GM19468 (cell line): ENCODE measurements at regions not wholly inside any gene's neighbourhood (a gene's known extent, or its start where the extent isn't known, plus 50 kb on each side); places are given as distances from the start of the nearest gene placed in this dataset.

ENCODE experiments used
- ATAC-seq: cut with Tn5 transposase; IDR thresholded peaks from one replicate; pipeline ENCODE4 v1.9.1; 2021; ENCODE audit warnings: mild to moderate bottlenecking, moderate library complexity, moderate number of reproducible peaks; ENCODE audit not compliant: unreplicated experiment; ENCODE audit errors: extremely low read depth

- ATAC-seq, result no peak
Observed at GRCh38 chr10:123544986-123545385, 121.2 kb upstream of the GPR26 start.

GRCh38 chr10:123548770-123549169 lies 117.4 kb upstream of the GPR26 start:
- ATAC-seq, result no peak

DNA sequence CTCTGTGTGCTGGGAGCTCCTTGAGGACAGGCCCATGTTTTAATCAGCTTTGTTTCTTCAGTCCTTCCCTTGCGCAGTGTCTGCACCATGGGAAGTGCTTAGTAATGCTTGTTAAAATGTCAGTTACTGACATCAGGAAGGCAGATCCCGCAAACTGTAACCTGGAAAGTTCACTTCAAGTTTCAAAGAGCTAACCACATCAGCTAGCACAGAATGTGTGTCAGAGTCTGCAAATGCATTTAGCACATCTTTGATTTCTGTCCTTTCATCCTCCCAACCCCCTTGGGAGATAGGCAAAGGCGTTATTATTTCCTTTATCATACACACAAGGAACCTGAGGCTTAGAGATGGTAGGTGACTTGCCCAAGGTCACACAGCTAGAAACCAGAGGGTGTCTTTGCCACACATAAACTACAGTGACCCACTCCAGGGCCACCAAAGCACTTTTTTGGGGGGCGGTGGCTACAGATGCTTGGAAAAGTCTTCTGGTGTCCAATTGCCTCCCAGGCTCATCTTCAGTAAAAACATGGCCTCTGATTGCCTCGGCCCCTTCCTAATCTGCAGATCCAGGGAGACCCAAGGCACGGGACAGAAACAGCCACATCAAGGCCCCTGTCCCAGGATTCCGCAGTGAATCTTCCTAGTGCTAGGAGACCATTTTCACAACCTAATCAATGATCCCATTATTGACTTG lies 116.2 kb upstream of the GPR26 start:
- ATAC-seq, result no peak

- no peak for ATAC-seq
Observed at GRCh38 chr10:123550675-123551096, 115.5 kb upstream of the GPR26 start.

- no peak for ATAC-seq
Observed at GRCh38 chr10:123551259-123551658, 114.9 kb upstream of the GPR26 start.

DNA sequence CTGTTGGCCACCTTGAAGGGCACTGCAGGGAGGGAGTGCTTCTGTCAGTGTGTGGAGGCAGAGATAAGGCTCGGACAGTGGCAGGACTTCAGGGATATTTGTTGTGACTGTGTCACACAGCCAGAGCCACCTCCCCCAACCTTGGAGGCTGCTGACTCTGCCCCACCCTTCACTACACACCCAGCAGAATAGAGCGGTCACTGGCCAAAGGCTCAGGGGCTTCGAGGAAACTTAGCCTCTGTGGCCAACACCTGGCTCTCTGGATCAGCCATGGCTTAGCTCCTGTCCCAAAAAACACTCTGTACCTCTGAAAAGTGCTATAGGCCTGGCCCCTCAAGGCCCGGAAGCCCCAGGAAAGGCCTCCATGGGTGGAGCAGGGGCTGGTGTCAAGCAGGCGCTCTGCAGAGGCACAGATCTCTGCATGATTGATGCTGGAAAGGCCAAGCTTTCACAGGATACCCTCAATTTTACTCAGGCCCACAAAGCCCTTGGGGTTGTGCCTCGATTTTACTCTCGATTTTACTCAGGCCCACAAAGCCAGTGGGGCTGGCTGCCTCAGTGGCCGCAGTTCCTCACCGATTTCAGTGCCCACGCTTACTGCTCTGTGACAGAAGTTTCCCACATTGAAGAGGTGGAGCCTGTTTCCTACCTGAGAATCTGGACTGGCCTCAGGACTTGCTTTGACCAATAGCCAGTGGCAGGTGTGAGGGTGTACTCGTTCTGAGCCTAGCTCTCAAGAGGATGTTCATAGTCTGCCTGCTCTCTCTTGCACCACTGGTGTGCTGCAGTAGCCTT lies 113.2 kb upstream of the GPR26 start:
- no peak for ATAC-seq

DNA sequence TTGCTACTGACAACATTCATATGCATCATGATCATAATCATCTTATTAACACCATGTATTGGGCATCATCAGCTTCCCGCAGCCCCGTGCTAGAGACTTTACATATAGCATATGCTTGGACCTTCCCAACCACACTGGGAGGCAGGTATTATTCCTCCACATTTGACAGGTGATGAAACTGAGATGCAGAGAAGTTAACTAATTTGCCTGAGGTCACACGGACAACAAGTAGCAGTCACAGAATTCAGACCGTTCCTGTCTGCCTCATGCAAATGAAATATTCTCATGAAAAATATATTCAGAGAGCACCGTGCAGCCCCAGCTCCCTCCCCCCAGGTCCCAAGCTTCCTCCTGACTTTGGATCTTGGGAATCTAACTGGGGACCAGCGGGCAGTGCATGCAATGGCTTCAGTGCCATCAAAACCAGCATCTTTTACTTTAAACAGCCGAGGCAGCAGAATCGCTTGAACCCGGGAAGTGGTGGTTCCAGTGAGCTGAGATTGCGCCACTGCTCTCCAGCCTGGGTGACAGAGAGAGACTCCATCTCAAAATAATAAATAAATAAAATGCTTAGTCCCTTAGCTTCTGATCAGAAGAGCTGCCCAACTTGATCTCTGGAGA lies 112.2 kb upstream of the GPR26 start:
- no peak for ATAC-seq

DNA sequence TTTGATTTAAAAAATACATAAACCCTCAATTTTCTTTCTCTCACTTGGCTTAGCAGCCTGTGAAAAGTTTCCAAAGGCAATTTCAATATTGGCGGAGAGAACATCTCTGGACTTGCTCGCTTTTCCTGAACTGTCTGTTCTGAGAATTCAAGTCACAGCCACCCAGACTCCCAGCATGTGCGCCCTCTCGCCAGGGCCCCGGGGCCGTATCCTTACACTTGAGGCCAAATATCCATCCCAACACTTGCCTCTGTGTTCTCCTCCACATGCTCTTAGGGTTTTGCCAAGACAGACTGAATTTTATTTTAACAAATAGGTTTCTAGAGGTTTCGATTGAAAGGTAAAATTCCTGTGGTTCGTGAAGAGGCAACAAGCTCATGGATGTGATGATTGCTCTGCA lies 111.5 kb upstream of the GPR26 start:
- ATAC-seq, result no peak

- no peak for ATAC-seq
Observed at GRCh38 chr10:123555616-123556015, 110.5 kb upstream of the GPR26 start.

- ATAC-seq, result no peak
Observed at GRCh38 chr10:123556049-123556448, 110.1 kb upstream of the GPR26 start.

- ATAC-seq, result no peak
Observed at GRCh38 chr10:123556736-123557135, 109.4 kb upstream of the GPR26 start.

DNA sequence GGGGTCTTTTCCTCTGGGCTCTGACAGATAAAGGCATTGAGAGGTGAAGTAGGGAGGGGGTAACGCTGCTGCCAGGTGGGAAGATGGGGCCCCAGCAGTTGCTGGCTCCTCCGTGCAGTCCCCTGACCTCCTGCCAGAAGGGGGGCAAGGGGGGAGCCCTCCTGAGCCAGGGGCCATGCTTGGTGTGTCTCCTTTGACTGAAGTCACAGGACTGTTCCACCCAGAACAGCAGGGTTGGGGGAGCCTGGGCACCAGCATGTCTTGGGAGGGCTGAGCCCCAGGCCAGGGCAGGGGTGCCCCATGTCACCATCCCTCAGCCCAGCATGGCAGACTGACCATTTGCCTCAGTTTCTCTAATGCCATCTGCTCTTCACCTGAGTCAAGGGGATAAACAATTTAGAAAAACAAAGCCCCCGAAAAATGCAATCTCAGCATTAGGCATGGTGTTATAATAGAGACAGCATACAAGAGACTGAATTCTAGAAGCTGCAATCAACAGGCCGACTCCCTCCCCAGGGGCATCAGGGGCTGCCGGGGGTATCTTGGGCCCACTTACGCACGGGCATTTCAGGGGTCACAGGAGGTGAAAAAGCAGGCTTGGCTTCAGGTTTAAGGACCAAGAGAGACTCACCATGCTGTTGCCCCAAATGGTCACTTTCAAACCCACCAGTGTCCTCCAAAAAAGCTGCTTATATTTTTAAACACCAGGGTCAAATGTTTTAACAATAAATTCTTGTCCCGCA lies 108.6 kb upstream of the GPR26 start:
- no peak for ATAC-seq

GRCh38 chr10:123558651-123559050 lies 107.5 kb upstream of the GPR26 start:
- ATAC-seq, result no peak

GRCh38 chr10:123559066-123559822 lies 106.9 kb upstream of the GPR26 start:
- no peak for ATAC-seq

DNA sequence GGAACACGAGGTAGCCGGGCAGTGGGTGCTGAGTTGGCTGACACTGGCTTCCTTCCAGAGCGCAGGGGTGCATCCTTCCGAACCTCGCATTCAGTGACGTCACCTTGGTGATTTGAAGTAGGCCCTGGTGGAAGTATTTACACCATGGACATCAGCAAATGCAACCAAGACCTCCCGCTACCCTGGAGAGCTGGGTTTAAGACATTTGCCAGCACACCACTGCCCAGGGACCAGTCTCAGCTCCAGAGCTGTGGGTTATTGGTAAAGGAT lies 106.4 kb upstream of the GPR26 start:
- ATAC-seq, result no peak

DNA sequence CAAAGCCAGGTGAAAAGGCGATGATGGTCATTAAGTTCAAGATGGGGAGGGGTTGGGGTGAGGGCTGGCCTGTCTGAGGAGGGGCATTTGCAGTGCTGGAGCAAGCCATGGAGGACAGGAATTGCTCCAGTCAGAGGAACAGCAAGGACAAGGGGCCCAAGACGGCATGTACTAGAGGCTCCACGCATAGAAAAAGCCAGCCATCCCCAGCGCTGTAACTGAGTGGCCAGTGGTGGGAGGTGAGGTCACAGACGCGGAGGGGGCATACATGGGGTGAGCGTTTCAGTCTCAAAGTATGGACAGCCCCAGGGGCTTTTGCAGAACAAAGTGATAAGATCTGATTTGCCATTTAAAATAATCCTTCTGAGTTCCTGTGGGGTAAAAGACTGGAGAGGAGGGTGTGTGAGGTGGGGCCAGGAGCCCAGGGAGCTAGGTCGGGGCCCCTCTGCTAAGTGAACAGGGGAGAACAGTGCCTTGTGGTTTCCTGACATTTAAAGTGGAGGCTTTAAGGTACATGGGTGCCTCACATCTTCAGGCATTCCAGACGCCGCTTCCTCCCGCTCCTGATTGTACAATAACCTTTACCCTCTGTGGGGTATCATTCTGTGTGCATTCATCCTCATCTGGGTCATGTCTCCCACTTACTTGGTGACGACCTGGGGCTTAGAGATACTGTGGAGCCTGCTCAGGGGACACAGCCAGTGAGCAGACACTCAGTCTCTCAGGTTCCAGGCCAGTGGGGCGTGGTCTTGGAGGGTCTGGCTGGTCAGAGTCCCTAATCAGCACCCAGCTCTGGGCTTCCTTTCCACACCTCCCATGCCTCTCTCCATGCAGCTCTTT lies 105.6 kb upstream of the GPR26 start:
- no peak for ATAC-seq

DNA sequence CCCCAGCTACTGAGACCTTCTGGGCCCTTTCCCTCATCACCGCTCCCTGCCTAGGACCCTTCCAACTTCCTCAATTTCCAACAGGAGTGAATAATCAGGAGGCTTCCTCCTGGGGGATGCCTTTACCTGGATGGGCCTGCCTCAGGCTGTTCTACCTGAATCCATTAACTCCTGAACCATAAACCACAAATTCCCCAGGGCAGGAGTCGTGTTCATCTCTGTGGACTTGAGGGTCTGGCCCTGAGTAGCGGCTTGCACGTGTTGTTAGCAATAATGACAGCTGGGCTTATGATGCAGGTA lies 105.1 kb upstream of the GPR26 start:
- no peak for ATAC-seq

DNA sequence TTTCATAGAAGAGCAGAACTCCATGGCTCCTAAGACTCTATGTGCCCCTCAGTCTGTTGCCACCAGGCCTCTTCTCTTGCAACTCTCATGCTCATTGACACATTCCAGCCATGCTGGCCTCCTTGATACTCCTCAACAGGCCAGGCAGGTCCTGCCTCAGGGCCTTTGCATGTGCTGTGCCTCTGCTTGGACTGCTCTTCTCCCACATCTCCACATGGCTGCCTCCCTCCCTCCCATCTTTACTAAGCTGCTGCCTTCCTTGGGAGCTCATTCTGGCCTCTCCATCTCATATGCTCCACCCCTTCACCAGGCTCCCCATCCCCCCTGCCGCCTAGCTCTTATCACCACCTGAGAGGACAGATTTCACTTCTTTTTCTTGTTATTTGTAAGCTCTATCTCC lies 103.8 kb upstream of the GPR26 start:
- ATAC-seq, result no peak

- no peak for ATAC-seq
Observed at GRCh38 chr10:123562811-123563580, 103.2 kb upstream of the GPR26 start.
